Hypothalamus (tissue), 51 donors: ENCODE measurements at regions not wholly inside any gene's neighbourhood (a gene's known extent, or its start where the extent isn't known, plus 50 kb on each side); places are given as distances from the start of the nearest gene placed in this dataset.
"Not testable (repeated sequence)": the region's sequence is repeated elsewhere in the genome, so short reads cannot be mapped to it uniquely, and the experiment has no call there.

Experiments used
- DNase-seq, 51 donors: peaks; one replicate each; lab custom pipeline; 2025; lab: John Stamatoyannopoulos, UW

DNA sequence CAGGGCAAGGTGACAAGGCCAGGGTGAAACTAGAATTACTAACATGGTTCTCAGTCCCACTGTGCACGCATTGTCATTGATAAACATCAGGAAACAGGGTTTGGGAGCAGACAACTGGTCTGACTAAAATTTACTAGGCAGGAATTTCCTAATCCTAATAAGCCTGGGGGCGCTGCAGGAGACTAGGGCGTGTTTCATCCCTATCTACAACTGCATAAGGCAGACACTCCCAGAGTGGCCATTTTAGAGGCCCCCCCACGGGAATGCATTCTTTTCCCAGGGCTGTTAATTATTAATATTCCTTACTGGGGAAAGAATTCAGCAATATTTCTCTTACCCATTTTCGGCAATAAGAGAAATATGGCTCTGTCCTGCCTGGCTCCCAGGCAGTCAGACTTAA, 103.6 kb upstream of the PCDH20 start:
- DNase-seq = not testable (repeated sequence)

DNA sequence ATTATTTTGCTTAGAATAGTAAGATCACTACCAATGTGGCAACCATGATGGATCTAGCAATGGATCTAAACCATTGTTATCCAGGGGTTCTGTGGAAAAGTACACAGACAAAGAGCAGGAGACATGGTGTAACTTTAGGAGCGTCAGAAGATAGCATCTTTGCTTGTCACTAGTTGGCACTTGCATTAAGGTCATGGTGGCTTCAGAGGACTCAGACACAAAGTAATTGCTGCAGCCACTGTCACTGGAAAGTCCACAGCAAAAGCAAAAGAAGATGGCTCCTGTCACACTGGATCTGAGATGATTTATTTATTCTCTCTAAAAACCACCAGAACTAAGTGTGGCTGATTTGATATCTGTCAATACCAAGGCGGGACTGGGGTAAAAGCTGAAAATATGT, 93.3 kb upstream of the PCDH20 start:
- DNase-seq = no peak

DNA sequence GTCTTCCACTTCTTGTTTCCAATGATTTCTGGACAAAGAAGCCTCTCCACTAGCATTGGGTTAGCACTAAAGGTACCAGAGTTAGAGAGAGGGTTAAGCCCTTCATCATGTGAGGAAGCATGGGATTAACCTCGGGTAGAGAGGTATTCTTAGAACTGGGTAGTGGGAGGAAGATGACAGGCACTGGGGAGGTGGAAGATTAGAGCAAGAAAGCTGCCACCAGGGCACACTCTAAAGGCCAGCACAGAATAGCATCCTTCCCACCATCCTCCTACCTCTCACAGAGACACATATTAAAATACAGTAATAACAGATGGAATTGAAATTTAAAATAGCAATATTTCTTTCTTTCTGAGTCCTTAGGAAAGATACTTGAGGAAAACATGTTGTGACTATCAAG, 84.5 kb upstream of the PCDH20 start:
- no peak for DNase-seq

DNA sequence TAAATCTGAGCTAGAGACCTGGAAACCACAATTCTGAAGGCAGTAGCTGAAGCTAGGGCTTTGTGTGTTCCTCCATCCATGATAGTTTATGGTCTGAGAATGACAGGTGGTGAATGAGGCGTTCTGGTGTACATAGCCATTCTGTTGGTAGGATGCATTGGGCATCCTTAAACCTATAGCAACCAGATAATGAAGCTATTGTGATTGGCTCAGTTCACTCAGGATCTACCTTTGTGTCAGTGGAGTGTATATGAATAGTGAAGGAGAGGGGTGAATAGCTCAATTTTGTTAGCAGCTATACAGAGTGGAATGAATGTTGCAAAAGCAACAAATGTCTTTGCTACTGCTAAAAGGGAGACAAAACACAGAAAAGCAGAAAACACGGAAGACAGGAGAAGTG, 80.0 kb upstream of the PCDH20 start:
- no peak for DNase-seq

DNA sequence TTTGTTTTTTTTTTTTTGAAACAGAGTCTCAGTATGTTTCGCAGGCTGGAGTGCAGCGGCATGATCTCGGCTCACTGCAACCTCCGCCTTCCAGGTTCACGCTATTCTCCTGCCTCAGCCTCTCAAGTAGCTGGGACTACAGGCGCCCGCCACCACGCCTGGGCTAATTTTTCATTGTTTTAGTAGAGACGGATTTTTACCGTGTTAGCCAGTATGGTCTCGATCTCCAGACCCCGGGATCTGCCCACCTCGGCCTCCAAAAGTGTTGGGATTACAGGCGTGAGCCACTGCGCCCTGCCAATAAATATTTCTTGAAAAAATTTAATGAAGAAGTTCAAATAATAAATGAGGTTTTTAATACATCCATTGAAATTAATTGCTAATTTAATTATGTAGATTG, 77.9 kb upstream of the PCDH20 start:
- not testable (repeated sequence) for DNase-seq

DNA sequence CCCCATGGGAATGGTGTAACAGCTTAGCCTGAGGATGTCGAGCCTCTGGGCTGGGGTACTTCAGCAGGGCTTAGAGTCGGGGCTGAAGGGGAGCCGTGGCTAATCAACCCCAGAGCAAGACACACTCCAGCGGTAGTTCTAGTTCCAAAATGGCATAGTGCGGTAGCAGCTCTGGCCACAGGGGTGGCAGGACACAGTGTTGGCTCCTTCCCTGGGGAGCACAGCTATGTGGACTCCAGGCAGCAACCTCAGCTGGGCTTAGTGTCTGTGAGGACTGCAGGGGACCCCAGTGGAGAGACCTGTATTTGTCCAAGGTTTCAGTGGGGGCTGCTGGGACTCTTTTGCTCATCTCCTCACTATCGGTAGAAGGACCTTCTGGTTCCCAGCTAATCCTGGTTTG, 70.8 kb upstream of the PCDH20 start:
- DNase-seq = no peak

DNA sequence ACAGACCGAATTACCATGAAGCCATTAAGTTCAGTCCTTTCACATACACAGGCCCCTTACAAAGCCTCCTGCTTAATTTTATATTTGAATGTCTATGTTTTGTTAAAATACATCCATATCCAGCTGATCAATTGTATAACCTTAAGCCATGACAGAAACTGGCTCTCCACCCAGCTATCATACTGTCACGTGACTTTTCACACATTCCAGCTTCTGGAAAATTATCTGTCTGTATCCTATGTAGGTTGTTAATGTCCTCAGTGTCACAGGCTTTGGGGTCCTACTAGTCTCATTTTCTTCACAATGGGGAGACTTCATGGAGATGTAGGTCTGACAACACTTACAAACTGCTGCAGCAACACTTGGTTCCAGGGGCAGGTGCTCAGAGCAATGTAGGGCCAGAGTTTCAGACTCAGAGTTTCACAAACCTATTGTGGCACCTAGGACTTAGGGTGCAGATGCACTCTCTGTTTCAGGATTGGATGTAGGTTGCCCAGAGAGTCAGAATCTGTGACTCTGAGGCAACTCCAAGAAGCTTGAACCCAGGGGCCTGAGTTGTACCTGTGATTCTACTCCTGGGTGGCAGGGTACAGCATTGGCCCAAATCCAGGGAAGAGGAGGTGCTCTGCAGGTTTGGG, 69.6 kb upstream of the PCDH20 start:
- no peak for DNase-seq

DNA sequence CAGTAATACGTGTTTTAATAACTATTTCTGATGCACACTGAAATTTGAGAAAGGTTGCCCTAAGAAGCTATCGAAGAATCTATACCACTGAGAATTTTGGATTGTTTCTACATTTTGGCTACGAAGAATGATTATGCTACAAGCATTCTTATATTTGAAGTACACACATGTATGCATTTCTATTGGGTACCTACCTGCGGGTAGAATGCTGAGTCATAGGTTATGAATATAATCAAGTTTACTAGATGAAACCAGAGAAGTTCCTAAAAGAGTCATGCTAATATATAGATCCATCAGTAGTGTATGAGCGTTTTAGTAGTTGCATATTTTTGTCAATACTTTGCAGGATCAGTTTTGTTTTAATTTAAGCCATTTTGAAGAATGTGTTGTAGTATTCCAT, 62.0 kb upstream of the PCDH20 start:
- no peak for DNase-seq

DNA sequence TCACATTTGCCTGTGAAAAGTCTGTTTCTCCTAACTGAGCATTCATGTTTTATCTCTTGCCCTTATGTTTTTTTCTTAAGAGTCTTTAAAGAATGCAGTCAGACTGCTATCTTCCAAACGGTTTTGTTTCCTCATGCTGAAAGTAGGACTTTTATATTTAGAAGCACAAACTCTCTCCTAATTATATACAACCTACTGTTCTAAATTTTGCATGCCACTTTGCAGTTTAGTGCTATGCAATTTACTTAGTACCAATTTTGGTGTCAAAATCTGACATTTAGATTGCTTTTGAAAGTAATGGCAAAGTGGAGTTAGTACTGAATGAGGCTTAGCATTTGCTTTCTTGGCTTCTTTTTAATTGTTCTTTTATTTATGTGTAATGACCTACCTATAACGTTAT, 55.1 kb upstream of the PCDH20 start:
- no peak for DNase-seq

DNA sequence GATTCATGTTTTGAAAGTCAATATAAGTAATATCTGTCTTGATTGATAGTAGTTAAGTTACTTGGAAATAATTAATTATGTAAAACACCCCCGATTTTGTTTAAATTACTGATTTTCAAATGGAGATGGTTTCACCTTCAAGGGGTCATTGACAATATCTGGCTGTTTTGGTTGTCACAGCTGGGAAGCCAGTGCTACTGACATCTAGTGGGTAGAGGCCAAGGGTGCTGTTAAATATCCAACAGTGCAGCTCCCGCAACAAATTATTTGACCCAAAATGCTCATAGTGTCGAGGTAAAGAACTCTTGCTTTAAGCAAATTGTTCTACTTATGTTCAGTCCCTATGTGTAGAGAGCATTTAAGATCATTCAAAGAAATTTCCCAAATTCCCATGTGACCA, 50.6 kb upstream of the PCDH20 start:
- DNase-seq = no peak
